Sigmoid colon (tissue), 4 donors: ENCODE measurements at regions not wholly inside any gene's neighbourhood (a gene's known extent, or its start where the extent isn't known, plus 50 kb on each side); places are given as distances from the start of the nearest gene placed in this dataset.

Experiments used
- CTCF ChIP-seq, 4 experiments: fragments of 450-650 bp in 3 of 4; fragments of 200-600 bp in 1 of 4; IDR thresholded peaks; one replicate each; pipeline ENCODE4 v1.5.1; 2016 to 2019; ENCODE audit warnings: antibody characterized with exemption in 4 of 4, mild to moderate bottlenecking in 3 of 4, moderate library complexity in 2 of 4
- EP300 ChIP-seq, 4 donors: sonication (generic); formaldehyde crosslinking; IDR thresholded peaks; one replicate each; pipeline ENCODE4 v1.6.1; 2017; ENCODE audit warnings: antibody characterized with exemption in 4 of 4

GRCh38 chr6:144439016-144439415 lies 153.9 kb downstream of the UTRN start:
- no peak for TF ChIP-seq CTCF (IDR thresholded peaks at IDR 0.05)
- TF ChIP-seq EP300 (IDR thresholded peaks at IDR 0.05) = no peak
